C4-2B (cell line): ENCODE measurements at regions not wholly inside any gene's neighbourhood (a gene's known extent, or its start where the extent isn't known, plus 50 kb on each side); places are given as distances from the start of the nearest gene placed in this dataset.

Experiments used
- H3K27ac ChIP-seq: fragments of 450-650 bp; 2 replicates; pipeline ENCODE4 v1.5.1; 2017
- ZFX ChIP-seq: fragments of 450-650 bp; IDR thresholded peaks from 2 replicates; pipeline ENCODE4 v1.6.1; 2017
- TF ChIP-seq, protein P1 (sequence below): fragments of 450-650 bp; conservative IDR thresholded peaks from 2 replicates; pipeline ENCODE4 v1.5.1; 2017; ENCODE audit warnings: mild to moderate bottlenecking

- no peak for TF ChIP-seq ZFX
- TF ChIP-seq, protein P1, sequence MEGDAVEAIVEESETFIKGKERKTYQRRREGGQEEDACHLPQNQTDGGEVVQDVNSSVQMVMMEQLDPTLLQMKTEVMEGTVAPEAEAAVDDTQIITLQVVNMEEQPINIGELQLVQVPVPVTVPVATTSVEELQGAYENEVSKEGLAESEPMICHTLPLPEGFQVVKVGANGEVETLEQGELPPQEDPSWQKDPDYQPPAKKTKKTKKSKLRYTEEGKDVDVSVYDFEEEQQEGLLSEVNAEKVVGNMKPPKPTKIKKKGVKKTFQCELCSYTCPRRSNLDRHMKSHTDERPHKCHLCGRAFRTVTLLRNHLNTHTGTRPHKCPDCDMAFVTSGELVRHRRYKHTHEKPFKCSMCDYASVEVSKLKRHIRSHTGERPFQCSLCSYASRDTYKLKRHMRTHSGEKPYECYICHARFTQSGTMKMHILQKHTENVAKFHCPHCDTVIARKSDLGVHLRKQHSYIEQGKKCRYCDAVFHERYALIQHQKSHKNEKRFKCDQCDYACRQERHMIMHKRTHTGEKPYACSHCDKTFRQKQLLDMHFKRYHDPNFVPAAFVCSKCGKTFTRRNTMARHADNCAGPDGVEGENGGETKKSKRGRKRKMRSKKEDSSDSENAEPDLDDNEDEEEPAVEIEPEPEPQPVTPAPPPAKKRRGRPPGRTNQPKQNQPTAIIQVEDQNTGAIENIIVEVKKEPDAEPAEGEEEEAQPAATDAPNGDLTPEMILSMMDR: no peak
- no peak overlapping the region for H3K27ac ChIP-seq
Observed at GRCh38 chr10:60611291-60611747, 167.0 kb upstream of the CDK1 start.

- no peak for TF ChIP-seq ZFX
- TF ChIP-seq, protein P1: no peak
- H3K27ac ChIP-seq: no peak overlapping the region
Observed at GRCh38 chr10:60607372-60607771, 170.9 kb upstream of the CDK1 start.

DNA sequence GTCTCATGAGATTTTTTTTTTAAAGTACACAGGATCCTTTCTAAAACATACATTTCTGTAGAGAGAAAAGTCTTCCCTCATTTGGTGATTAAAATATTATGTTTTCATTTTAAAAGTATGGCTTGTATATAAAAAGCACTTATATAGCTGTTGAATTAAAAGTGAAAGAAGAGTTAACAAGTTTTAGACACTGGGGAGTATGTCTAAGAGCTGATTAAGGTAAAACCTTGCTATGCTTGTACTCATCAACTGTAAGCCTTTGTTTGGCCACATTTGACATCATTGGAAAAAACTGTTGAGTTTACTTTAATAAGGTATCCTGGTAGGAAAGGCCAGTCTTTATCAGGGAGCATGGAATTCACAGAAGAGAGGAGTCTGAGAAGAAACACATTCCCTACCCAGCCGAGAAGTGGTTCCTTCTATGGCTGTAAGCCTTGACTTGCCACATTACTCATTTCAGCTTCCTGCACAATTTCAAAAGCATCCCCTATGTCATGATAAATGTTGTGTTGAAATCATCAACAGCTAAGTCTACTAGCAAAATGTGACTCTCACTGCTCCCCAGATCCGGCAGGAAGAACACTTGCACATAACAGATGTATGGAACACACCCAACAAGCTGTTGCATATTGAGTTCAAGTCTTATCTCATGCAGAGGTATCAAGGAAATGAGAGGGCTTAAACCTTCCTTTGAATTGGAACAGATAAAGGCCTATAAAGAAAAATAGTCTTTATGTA, 171.8 kb upstream of the CDK1 start:
- H3K27ac ChIP-seq: no peak overlapping the region
- no peak for TF ChIP-seq ZFX
- TF ChIP-seq, protein P1: no peak

- TF ChIP-seq ZFX: no peak
- TF ChIP-seq, protein P1: no peak
- no peak overlapping the region for H3K27ac ChIP-seq
Observed at GRCh38 chr10:60605476-60605875, 172.8 kb upstream of the CDK1 start.

DNA sequence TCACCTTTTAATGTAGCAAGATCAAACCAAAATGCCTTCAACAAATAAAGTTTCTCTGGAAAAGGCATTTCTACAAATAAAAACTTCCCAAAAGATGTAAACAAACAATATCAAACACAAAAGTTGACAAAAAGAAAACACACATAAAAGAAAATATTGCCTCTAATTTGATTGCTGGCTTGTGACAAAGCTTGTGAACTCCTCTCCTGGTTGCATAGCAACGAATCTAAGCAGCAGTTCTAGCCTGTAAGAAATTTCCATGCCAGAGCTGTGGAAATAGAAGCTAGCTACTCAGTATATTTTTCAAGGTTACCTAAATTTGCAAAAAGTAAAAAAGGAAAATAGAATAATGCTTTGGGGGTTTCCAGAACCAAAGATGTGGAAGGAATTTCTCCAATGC, 173.9 kb upstream of the CDK1 start:
- TF ChIP-seq, protein P1: no peak
- no peak for TF ChIP-seq ZFX
- no peak overlapping the region for H3K27ac ChIP-seq

DNA sequence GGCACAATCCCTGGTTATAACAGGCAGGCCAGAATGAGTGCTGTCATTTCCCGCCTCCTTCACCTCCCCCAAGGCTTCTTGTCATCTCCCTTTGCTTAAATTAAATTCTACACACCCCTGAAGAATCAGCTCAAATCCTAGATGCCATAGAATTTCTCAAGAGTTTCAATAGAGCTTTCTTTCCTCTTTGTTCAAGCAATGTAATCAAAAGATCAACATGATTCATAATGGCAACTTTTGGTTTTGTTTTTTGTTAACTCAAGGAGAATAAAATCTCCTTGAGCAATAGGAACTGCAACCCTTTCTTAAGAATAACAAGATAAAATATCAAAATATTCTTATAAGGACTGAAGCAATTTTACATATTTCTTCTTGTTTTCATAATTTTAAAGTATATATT, 180.8 kb upstream of the CDK1 start:
- H3K27ac ChIP-seq: no peak overlapping the region
- TF ChIP-seq ZFX: no peak
- TF ChIP-seq, protein P1: no peak

- no peak for TF ChIP-seq ZFX
- TF ChIP-seq, protein P1: no peak
- no peak overlapping the region for H3K27ac ChIP-seq
Observed at GRCh38 chr10:60595852-60596251, 182.4 kb upstream of the CDK1 start.
